C1 segment of cervical spinal cord (tissue), 14 donors: ENCODE measurements at regions not wholly inside any gene's neighbourhood (a gene's known extent, or its start where the extent isn't known, plus 50 kb on each side); places are given as distances from the start of the nearest gene placed in this dataset.
"Not testable (repeated sequence)": the region's sequence is repeated elsewhere in the genome, so short reads cannot be mapped to it uniquely, and the experiment has no call there.

ENCODE experiments used
- DNase-seq, 14 donors: peaks; one replicate each; lab custom pipeline; 2025; lab: John Stamatoyannopoulos, UW

DNA sequence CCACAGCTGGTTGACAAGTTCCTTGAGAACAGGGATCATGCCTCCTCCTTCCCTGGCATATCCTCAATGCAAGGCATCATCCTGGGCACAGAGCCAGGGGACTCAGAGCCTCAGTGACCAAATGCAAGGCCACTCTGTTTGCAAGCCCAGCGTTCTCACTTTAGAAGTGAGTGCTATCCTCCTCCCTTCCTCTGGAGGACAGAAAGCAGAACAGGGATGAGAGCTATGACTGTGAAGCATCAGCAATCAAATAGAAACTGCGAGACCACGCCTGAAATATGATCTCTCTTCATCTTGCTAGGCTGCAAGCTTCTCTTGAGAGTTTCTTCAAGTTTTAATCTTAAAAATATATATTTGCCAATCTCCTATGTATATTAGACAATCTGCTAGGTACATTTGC, 119.8 kb downstream of the LRATD1 start:
- DNase-seq, result no peak

DNA sequence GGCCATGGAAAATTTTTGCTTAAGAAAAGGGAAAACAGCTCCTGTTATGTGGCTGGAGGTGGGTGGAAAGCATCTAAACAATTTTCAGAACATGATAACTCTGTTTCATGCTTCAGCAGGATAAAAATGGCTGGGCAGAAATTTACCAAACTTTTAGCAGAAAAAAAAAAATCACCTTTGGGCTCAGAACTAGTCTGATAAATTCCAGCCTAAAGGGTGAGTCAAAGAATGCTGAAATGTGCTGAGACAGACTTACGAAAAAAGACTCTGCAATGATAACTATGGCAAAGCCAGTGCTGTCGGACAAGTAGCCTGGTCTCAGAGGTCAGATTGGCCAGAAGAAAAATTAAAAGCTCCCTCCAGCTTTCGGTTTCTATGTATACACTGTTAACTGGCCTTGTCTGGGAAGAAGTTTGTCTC, 123.6 kb downstream of the LRATD1 start:
- no peak for DNase-seq

DNA sequence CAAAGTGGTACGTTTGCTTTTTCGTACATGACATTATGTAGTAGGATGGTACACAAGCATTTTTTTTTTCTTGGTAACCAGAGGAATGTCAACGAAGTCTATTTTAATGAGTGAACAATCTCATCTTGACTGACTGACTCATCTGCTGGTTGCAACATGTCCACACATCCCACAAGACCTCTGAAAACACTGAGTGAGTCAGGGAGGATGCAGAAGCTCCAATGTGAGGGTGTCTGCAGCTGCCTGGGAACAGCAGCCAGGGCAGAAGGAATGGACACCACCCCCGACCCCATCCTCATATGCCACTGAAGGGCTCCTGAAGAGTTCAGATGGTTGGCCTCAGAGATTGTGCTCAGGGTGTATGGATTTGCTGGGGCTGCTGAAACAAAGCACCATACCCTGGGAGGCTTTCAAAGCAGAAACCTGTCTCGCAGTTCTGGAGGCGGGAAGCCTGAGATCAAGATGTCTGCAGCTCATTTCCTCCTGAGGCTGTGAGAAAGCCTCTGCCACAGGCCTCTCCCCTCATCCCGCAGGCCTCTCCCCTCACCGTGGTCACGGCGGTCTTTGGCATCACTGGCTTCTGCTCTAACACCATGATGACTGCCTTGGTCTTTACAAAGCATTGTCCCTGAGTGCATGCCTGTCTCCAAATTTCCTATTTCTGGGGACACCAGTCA, 124.6 kb downstream of the LRATD1 start:
- DNase-seq, result no peak

DNA sequence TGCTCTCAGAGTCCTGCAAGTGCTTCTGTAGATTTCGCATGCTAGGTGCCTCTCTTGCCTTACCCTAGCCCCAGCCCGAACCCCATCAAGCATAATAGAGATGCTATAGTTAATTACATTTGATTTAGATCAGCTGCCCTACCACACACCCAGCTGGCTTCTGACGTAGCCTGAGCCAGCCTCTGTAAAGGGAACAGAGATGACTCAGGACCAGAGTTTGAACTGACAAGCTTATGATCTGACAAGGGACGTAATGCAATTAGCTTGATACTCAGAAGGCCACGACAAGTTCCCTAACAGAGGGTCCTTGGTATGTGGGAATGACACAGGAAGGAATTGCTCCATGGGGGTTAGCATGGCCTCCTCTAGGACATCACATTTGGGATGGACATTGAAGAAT, 126.6 kb downstream of the LRATD1 start:
- no peak for DNase-seq

DNA sequence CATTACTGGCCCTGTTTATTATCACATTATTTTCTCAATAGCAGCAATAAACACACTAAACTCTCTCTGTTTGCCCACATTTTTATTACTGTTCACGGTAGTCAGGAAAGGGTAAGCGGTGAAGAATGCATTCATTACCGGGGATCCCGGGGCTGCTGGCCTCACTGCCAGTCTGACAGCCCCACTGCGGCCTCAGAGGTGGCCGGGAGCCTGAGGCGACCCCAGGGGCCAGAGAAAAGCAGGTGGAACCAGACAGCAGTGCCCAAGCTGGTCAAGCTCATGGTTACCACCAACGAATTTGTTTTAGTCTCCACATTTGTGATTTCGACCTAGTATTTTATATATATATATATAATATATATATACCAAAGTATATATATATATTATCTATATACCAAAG, 127.7 kb downstream of the LRATD1 start:
- no peak for DNase-seq

DNA sequence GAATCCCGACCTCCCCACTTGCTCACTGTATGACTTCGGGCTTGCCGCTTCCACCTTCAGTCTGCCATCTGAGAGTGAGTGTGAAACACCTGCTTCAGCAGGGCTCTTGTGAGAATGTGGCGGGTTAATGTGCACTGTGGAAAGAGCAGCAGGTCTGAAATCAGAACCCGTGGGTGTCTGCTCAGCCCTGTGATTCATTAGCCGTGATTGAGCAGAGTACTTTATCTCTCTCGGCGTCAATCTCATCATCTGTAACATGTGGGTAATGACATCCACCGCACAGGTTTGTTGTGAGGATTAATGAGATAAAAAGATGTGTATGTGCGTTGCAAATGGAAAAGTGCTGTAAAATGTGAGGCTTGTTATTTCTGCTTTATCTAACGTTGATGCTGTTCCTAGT, 128.6 kb downstream of the LRATD1 start:
- no peak for DNase-seq

DNA sequence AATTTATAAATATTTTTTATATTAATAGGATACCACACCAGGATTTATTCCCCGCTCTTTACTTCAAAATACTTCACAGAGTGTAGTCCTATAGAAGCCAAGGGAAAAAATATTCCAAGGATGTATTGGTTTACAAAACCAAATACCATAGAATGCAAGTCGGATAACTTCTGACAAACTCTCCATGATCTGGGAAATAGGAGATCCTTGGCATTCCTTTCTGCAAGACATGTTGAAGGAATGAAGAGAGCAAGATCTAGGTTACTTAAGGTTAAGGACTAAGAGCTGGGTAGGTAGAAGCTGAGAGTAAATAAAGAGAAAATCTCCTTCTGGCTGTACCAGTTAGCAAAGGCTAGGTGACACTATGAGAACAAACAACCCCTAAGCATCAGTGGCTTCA, 141.2 kb downstream of the LRATD1 start:
- no peak for DNase-seq

GRCh38 chr2:14774436-14774968, 142.0 kb downstream of the LRATD1 start:
- DNase-seq, result no peak

GRCh38 chr2:14776216-14776615, 143.7 kb downstream of the LRATD1 start:
- DNase-seq, result no peak

DNA sequence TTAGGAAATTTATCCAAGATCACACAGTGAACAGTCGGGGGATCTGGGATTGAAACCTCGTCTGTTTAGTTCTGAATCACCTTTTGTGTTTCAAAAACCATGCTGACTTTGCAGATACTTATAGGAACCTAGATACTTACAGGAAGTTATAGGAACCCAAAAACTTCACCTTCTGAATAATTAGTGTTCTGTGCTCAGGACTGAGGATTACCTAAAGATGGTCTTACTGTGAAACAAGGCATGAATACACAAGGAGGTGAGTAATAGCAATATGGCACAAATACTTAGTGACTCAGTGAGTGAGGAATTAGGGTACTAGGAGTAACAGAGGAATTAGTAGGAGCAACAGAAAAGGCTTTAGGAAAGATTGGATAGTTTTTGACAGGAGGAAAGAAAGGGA, 145.5 kb downstream of the LRATD1 start:
- DNase-seq, result no peak

- DNase-seq, result no peak
These were observed 146.7 kb downstream of the LRATD1 start for GRCh38 chr2:14779252-14779651.

GRCh38 chr2:14781142-14781541, 148.6 kb downstream of the LRATD1 start:
- DNase-seq, result no peak

DNA sequence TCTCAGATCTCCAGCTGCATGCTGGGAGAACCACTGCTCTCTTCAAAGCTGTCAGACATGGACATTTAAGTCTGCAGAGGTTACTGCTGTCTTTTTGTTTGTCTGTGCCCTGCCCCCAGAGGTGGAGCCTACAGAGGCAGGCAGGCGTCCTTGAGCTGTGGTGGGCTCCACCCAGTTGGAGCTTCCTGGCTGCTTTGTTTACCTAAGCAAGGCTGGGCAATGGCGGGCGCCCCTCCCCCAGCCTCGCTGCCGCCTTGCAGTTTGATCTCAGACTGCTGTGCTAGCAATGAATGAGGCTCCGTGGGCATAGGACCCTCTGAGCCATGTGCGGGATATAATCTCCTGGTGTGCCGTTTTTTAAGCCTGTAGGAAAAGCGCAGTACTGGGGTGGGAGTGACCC, 156.3 kb downstream of the LRATD1 start:
- not testable (repeated sequence) for DNase-seq

GRCh38 chr2:14790041-14790640, 157.6 kb downstream of the LRATD1 start:
- DNase-seq, result no peak

GRCh38 chr2:14803994-14804393, 171.5 kb downstream of the LRATD1 start:
- no peak for DNase-seq

DNA sequence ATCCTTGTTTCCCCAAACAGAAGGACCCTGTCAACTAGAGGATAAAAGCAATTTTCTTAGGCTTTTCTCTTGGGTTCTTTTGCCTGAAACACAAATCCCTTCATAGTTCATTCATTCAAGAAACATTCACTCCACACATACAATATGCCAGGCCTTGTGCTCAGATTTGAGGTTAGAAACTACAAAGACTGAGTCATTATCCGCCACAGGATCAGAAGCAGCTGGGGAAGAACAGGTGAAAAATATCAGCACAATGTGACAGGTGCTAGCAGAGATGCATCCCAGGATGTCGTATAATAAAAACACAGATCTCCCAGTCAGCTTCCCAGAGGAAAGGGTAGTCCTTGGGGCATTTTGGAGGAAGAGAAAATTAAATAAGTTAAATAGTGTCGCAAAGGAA, 172.4 kb downstream of the LRATD1 start:
- no peak for DNase-seq

GRCh38 chr2:14806613-14807012, 174.1 kb downstream of the LRATD1 start:
- no peak for DNase-seq

DNA sequence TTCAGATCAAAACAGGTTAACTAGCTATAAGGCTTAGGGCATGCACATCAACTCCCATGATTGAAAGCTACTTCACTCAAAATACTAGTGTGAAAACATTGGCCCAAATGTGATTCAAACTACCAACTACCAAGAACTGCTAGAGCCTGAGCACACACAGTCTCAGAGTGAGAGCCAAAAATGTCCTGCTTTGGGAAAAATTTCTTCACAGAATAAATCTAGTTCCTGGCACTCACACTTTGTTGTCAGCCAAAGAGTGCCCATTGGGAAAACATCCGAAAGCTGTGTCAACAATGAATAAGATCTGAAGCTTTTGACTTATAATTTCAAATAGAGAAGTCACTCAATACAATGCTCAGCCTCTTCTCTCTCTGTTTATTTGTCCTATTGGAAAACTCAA, 182.7 kb downstream of the LRATD1 start:
- no peak for DNase-seq

DNA sequence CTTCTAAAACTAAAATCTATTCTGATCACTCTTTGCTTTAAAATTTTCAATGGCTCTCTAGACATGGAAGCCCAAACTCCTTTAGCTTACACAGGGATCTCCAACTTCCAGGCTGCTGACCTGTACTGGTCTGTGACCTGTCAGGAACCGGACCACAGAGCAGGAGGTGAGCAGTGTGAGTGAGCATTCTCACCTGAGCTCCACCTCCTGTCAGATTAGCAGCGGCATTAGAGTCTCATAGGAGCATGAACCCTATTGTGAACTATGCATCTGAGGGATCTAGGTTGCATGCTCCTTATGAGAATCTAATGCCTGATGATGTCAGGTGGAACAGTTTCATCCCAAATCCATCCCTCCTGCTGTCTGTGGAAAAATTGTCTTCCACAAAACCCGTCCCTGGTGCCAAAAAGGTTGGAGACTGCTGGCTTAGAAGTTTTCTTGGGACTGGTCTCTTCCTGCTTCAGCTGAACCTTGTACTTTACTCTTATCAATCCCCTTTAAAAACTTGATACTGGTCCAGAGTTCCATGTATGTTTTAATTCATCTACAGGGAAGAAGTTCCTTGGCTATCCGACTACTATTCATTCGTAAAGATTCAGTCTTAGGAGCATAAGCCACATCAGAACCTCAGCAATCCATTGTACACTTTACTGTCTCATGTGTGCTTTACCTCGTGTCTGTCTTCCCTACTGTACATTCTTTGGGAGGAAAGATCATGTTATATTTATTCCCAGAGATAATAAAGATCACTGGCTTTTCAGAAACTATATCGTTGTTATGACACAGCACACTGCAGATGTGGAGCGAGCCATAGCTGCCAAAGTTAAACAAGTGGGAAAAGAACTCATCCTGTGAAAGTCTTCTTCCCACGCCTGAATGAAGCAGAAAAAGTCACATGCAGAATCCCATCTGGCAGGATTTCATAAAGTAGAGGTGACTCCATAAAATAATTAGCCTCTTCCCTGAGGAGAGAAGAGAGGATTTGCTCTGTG, 183.8 kb downstream of the LRATD1 start:
- DNase-seq, result no peak

- DNase-seq, result no peak
These were observed 185.3 kb downstream of the LRATD1 start for GRCh38 chr2:14817848-14818247.

- DNase-seq, result no peak
These were observed 194.0 kb downstream of the LRATD1 start for GRCh38 chr2:14826518-14826917.
